ENCODE measurements at regions not wholly inside any gene's neighbourhood (a gene's known extent, or its start where the extent isn't known, plus 50 kb on each side); places are given as distances from the start of the nearest gene placed in this dataset.

DNA sequence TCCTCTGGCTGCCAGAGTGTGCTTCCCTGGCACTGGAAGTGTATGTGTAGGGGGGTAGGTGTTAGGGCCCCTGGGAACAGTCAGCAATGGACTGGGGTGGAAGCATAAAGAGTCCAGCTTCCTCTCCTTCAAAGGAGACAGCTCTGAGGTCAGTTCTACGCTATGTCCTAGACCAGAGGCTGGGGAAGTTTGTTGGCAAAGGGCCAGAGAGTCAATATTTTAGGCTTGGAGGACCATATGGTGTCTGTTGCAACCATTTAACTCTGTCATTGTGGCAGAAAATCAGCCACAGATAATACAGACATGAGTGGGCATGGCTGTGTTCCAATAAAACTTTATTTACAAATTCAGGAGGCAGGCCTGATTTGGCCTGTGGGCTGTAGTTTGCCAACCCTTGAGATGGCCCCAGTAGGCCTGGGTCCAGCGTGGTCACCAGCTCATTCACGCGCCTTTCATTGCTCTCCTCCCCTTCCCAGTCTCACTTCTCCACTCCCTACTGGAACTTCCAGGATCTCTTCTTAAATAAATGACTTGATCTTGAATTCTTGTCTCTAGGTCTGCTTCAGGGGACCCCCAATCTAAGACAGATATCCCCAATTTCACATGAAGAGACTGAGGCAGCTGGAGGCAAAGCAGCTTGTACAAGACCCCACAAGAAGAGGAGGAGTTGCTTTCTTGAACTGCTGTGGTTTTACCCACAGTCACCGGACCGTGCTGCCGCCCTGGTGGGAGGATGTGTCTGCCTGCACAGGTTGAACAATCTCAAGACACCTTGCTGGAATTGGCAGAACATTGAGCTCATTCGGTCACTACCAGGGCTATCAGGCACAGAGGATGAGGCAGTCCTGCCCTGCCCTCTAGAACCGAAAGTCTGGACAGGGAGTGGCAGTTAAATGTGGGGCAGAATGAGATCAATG lies 162.4 kb upstream of the POU3F1 start:
- Histone ChIP-seq H3K27me3 (ENCODE audit: insufficient read depth, low read length) (peaks cover 4% of the 10 kb centered on the region; the same call in 1 of the 2 replicates), H3K36me3 (ENCODE audit: insufficient read depth, low read length) (no peaks in the 10 kb centered on the region), H3K4me1 (ENCODE audit: control insufficient read depth, insufficient read depth, low read length, unreplicated experiment) (no peaks in the 10 kb centered on the region), H3K27ac (ENCODE audit: low read depth, low read length) (no peak overlapping the region), H2AFZ (ENCODE audit: low read length, unreplicated experiment) (no peak overlapping the region), H3K4me3 (ENCODE audit: low read depth, low read length) (no peak overlapping the region), H3K79me2 (ENCODE audit: control insufficient read depth, insufficient read depth, low read length, unreplicated experiment) (no peaks in the 10 kb centered on the region)

DNA sequence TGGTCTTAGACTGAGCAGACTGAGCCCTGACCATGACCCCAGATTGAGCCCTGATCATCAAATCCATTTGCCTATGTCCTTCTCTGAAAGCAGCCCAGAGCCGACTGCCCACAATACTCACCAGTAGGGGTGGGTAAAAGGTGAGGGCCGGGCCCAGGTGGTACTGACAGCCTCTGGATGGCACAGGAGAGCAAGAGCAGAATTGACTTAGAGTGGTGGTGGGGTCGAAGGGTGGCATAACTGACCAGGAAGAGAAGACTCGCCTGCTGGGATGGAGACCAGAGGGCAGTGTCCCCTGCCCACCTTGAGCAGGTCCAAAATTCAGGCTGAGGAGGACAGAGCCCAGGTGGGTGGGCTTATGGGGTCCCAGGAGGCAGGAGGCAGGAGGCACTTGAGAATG lies 161.3 kb upstream of the POU3F1 start:
- Histone ChIP-seq H3K27me3 (ENCODE audit: insufficient read depth, low read length) (peaks cover 4% of the 10 kb centered on the region; the same call in 1 of the 2 replicates), H3K27ac (ENCODE audit: low read depth, low read length) (no peak overlapping the region), H3K79me2 (ENCODE audit: control insufficient read depth, insufficient read depth, low read length, unreplicated experiment) (no peaks in the 10 kb centered on the region), H3K4me3 (ENCODE audit: low read depth, low read length) (no peak overlapping the region), H3K36me3 (ENCODE audit: insufficient read depth, low read length) (no peaks in the 10 kb centered on the region), H3K4me1 (ENCODE audit: control insufficient read depth, insufficient read depth, low read length, unreplicated experiment) (no peaks in the 10 kb centered on the region), H2AFZ (ENCODE audit: low read length, unreplicated experiment) (no peak overlapping the region)

GRCh38 chr1:38207275-38207674 lies 160.7 kb upstream of the POU3F1 start:
- H3K27ac ChIP-seq (ENCODE audit: low read depth, low read length): no peak overlapping the region
- no peaks in the 10 kb centered on the region for H3K4me1 ChIP-seq (ENCODE audit: control insufficient read depth, insufficient read depth, low read length, unreplicated experiment)
- 0 out of 2 replicates have a peak, but pooled peaks cover 4% of the 10 kb centered on the region for H3K27me3 ChIP-seq (ENCODE audit: insufficient read depth, low read length)
- H3K4me3 ChIP-seq (ENCODE audit: low read depth, low read length): no peak overlapping the region
- H3K79me2 ChIP-seq (ENCODE audit: control insufficient read depth, insufficient read depth, low read length, unreplicated experiment): no peaks in the 10 kb centered on the region
- H2AFZ ChIP-seq (ENCODE audit: low read length, unreplicated experiment): no peak overlapping the region
- no peaks in the 10 kb centered on the region for H3K36me3 ChIP-seq (ENCODE audit: insufficient read depth, low read length)

DNA sequence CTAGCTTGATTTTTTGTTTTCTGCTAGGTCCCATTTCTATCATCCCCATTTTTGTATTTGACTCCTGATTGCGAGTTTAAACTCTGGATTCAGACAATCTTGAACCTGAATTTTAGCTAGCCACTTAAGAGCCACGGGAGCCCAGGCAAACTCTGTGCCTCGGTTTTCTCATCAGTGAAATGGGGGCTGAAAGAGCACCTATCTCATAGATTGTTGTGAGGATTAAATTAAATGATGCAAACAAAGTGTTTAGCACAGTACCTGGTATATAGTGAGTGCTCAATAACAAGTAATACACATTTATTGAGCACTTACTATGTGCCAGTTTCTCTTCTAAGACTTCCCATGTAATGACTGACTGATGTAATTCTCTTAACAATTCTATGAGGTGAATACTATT lies 158.1 kb upstream of the POU3F1 start:
- Histone ChIP-seq H2AFZ (ENCODE audit: low read length, unreplicated experiment) (no peak overlapping the region), H3K4me3 (ENCODE audit: low read depth, low read length) (no peak overlapping the region), H3K79me2 (ENCODE audit: control insufficient read depth, insufficient read depth, low read length, unreplicated experiment) (no peaks in the 10 kb centered on the region), H3K36me3 (ENCODE audit: insufficient read depth, low read length) (no peaks in the 10 kb centered on the region), H3K27me3 (ENCODE audit: insufficient read depth, low read length) (0 out of 2 replicates have a peak, but pooled peaks cover 4% of the 10 kb centered on the region), H3K27ac (ENCODE audit: low read depth, low read length) (no peak overlapping the region), H3K4me1 (ENCODE audit: control insufficient read depth, insufficient read depth, low read length, unreplicated experiment) (no peaks in the 10 kb centered on the region)

- H3K27ac ChIP-seq (ENCODE audit: low read depth, low read length): no peak overlapping the region
- H3K4me1 ChIP-seq (ENCODE audit: control insufficient read depth, insufficient read depth, low read length, unreplicated experiment): no peaks in the 10 kb centered on the region
- no peaks in the 10 kb centered on the region for H3K79me2 ChIP-seq (ENCODE audit: control insufficient read depth, insufficient read depth, low read length, unreplicated experiment)
- H3K36me3 ChIP-seq (ENCODE audit: insufficient read depth, low read length): no peaks in the 10 kb centered on the region
- H3K27me3 ChIP-seq (ENCODE audit: insufficient read depth, low read length): 0 out of 2 replicates have a peak, but pooled peaks cover 4% of the 10 kb centered on the region
- no peak overlapping the region for H2AFZ ChIP-seq (ENCODE audit: low read length, unreplicated experiment)
- no peak overlapping the region for H3K4me3 ChIP-seq (ENCODE audit: low read depth, low read length)
Measured at GRCh38 chr1:38203441-38203840, 156.8 kb upstream of the POU3F1 start.

DNA sequence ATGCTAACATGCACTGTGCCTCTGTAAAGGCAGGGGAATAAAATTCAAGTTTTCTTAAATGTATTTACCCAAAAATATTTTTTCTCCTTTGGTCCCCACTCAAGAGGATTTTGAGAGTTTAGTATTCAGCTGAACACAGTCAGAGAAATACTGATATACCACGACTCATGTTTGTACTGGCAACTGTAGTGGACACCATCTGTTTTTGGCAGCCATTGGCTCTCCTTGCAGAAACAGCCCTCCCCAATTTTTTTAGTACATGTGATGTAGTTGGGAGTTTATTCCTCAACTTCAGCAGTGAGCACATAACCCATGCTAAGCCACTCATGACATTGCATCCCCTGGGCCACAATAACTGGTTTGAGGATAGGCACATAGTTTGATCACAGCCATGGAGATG lies 154.8 kb upstream of the POU3F1 start:
- Histone ChIP-seq H3K36me3 (ENCODE audit: insufficient read depth, low read length) (no peaks in the 10 kb centered on the region), H3K4me1 (ENCODE audit: control insufficient read depth, insufficient read depth, low read length, unreplicated experiment) (no peaks in the 10 kb centered on the region), H3K4me3 (ENCODE audit: low read depth, low read length) (no peak overlapping the region), H2AFZ (ENCODE audit: low read length, unreplicated experiment) (no peak overlapping the region), H3K27me3 (ENCODE audit: insufficient read depth, low read length) (peaks cover 8% of the 10 kb centered on the region; the same call in 1 of the 2 replicates), H3K27ac (ENCODE audit: low read depth, low read length) (no peak overlapping the region), H3K79me2 (ENCODE audit: control insufficient read depth, insufficient read depth, low read length, unreplicated experiment) (no peaks in the 10 kb centered on the region)

- no peak overlapping the region for H2AFZ ChIP-seq (ENCODE audit: low read length, unreplicated experiment)
- no peak overlapping the region for H3K27ac ChIP-seq (ENCODE audit: low read depth, low read length)
- no peaks in the 10 kb centered on the region for H3K79me2 ChIP-seq (ENCODE audit: control insufficient read depth, insufficient read depth, low read length, unreplicated experiment)
- H3K27me3 ChIP-seq (ENCODE audit: insufficient read depth, low read length): peaks cover 9% of the 10 kb centered on the region
- H3K36me3 ChIP-seq (ENCODE audit: insufficient read depth, low read length): no peaks in the 10 kb centered on the region
- no peak overlapping the region for H3K4me3 ChIP-seq (ENCODE audit: low read depth, low read length)
- H3K4me1 ChIP-seq (ENCODE audit: control insufficient read depth, insufficient read depth, low read length, unreplicated experiment): no peaks in the 10 kb centered on the region
Measured at GRCh38 chr1:38198621-38199020, 152.0 kb upstream of the POU3F1 start.

GRCh38 chr1:38198099-38198498 lies 151.5 kb upstream of the POU3F1 start:
- Histone ChIP-seq H3K4me1 (ENCODE audit: control insufficient read depth, insufficient read depth, low read length, unreplicated experiment) (no peaks in the 10 kb centered on the region), H3K4me3 (ENCODE audit: low read depth, low read length) (no peak overlapping the region), H3K27me3 (ENCODE audit: insufficient read depth, low read length) (peaks cover 14% of the 10 kb centered on the region), H3K79me2 (ENCODE audit: control insufficient read depth, insufficient read depth, low read length, unreplicated experiment) (no peaks in the 10 kb centered on the region), H3K27ac (ENCODE audit: low read depth, low read length) (no peak overlapping the region), H2AFZ (ENCODE audit: low read length, unreplicated experiment) (no peak overlapping the region), H3K36me3 (ENCODE audit: insufficient read depth, low read length) (no peaks in the 10 kb centered on the region)

DNA sequence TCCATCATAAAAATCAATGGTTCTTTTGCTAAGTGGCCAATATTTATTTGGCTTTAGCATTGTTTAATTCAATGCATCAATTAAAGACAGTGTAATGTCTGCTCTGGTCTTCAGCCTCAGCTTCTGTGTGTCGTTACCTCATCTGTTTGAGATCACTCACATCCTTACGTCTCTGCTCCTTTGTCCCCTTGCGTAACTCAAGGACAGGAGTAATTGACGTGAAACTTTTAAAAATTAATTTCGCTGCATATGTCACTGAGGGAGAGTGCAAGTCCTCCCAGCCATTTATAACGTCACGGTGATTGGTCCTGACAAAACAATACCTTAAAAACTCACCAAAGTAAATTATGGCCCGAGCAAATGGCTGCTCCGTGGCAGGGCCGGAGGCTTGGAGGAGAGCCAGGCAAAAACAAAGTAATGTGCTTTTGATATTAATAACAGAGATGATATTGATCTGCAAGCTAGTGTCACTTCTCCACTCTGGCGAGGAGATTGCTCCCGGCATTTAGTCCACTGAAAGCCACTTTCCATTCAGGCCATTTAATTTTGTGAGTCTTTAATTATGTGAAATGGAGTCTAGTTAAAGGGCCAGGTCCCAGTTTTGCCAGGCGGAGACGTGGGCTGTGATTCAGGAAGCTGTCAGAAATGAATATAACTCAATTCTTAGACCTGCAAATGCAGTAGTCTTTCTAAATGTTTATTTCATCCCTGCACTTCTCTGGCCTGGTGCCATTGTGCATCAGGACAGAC lies 150.9 kb upstream of the POU3F1 start:
- H2AFZ ChIP-seq (ENCODE audit: low read length, unreplicated experiment): no peak overlapping the region
- H3K27me3 ChIP-seq (ENCODE audit: insufficient read depth, low read length): peaks cover 19% of the 10 kb centered on the region
- no peak overlapping the region for H3K27ac ChIP-seq (ENCODE audit: low read depth, low read length)
- H3K79me2 ChIP-seq (ENCODE audit: control insufficient read depth, insufficient read depth, low read length, unreplicated experiment): no peaks in the 10 kb centered on the region
- H3K4me3 ChIP-seq (ENCODE audit: low read depth, low read length): no peak overlapping the region
- H3K4me1 ChIP-seq (ENCODE audit: control insufficient read depth, insufficient read depth, low read length, unreplicated experiment): no peaks in the 10 kb centered on the region
- no peaks in the 10 kb centered on the region for H3K36me3 ChIP-seq (ENCODE audit: insufficient read depth, low read length)

GRCh38 chr1:38194472-38194871 lies 147.9 kb upstream of the POU3F1 start:
- no peak overlapping the region for H3K4me3 ChIP-seq (ENCODE audit: low read depth, low read length)
- H3K79me2 ChIP-seq (ENCODE audit: control insufficient read depth, insufficient read depth, low read length, unreplicated experiment): no peaks in the 10 kb centered on the region
- H3K4me1 ChIP-seq (ENCODE audit: control insufficient read depth, insufficient read depth, low read length, unreplicated experiment): no peaks in the 10 kb centered on the region
- H2AFZ ChIP-seq (ENCODE audit: low read length, unreplicated experiment): no peak overlapping the region
- no peak overlapping the region for H3K27ac ChIP-seq (ENCODE audit: low read depth, low read length)
- no peaks in the 10 kb centered on the region for H3K36me3 ChIP-seq (ENCODE audit: insufficient read depth, low read length)
- H3K27me3 ChIP-seq (ENCODE audit: insufficient read depth, low read length): peaks cover 32% of the 10 kb centered on the region
